Activated CD4-positive, alpha-beta T cell treated with anti-CD3 and anti-CD28 coated beads, Interleukin-2, amount 50 U/mL, for 16 hours (primary cell): ENCODE measurements at regions not wholly inside any gene's neighbourhood (a gene's known extent, or its start where the extent isn't known, plus 50 kb on each side); places are given as distances from the start of the nearest gene placed in this dataset.
"Not testable (repeated sequence)": the region's sequence is repeated elsewhere in the genome, so short reads cannot be mapped to it uniquely, and the experiment has no call there.

ENCODE experiments used
- DNase-seq: peaks from one replicate; pipeline ENCODE4 v3.0.0-alpha.2; 2020

- DNase-seq: no peak
These were observed 468.8 kb downstream of the EPM2A start for GRCh38 chr6:145266432-145267075.

GRCh38 chr6:145267076-145267867 lies 468.0 kb downstream of the EPM2A start:
- no peak for DNase-seq

- no peak for DNase-seq
These were observed 464.9 kb downstream of the EPM2A start for GRCh38 chr6:145270464-145270863.

GRCh38 chr6:145271040-145271439 lies 464.3 kb downstream of the EPM2A start:
- no peak for DNase-seq

- DNase-seq: no peak
These were observed 463.7 kb downstream of the EPM2A start for GRCh38 chr6:145271577-145271976.

GRCh38 chr6:145272246-145272645 lies 463.1 kb downstream of the EPM2A start:
- DNase-seq: no peak

- no peak for DNase-seq
These were observed 462.2 kb downstream of the EPM2A start for GRCh38 chr6:145273136-145273535.

- no peak for DNase-seq
These were observed 461.2 kb downstream of the EPM2A start for GRCh38 chr6:145274083-145274482.

- no peak for DNase-seq
These were observed 460.3 kb downstream of the EPM2A start for GRCh38 chr6:145275019-145275418.

- DNase-seq: no peak
These were observed 459.5 kb downstream of the EPM2A start for GRCh38 chr6:145275787-145276186.

GRCh38 chr6:145276756-145277155 lies 458.6 kb downstream of the EPM2A start:
- DNase-seq: no peak

- no peak for DNase-seq
These were observed 457.8 kb downstream of the EPM2A start for GRCh38 chr6:145277358-145278086.

- DNase-seq: no peak
These were observed 457.0 kb downstream of the EPM2A start for GRCh38 chr6:145278163-145278807.

GRCh38 chr6:145279551-145279950 lies 455.8 kb downstream of the EPM2A start:
- DNase-seq: no peak

GRCh38 chr6:145279993-145280392 lies 455.3 kb downstream of the EPM2A start:
- no peak for DNase-seq

GRCh38 chr6:145283209-145283608 lies 452.1 kb downstream of the EPM2A start:
- not testable (repeated sequence) for DNase-seq

- no peak for DNase-seq
These were observed 451.5 kb downstream of the EPM2A start for GRCh38 chr6:145283856-145284255.

GRCh38 chr6:145286916-145287315 lies 448.4 kb downstream of the EPM2A start:
- DNase-seq: no peak

- no peak for DNase-seq
These were observed 445.7 kb downstream of the EPM2A start for GRCh38 chr6:145289573-145289972.

GRCh38 chr6:145290122-145290521 lies 445.2 kb downstream of the EPM2A start:
- no peak for DNase-seq

GRCh38 chr6:145292066-145292465 lies 443.3 kb downstream of the EPM2A start:
- no peak for DNase-seq

GRCh38 chr6:145294942-145295341 lies 440.4 kb downstream of the EPM2A start:
- DNase-seq: no peak

- no peak for DNase-seq
These were observed 439.6 kb downstream of the EPM2A start for GRCh38 chr6:145295746-145296145.
